SU-DHL-6 (cell line): ENCODE measurements at regions not wholly inside any gene's neighbourhood (a gene's known extent, or its start where the extent isn't known, plus 50 kb on each side); places are given as distances from the start of the nearest gene placed in this dataset.

Experiments
- H2AFZ ChIP-seq: fragments of 200-600 bp; sonication (generic); 2 replicates; pipeline ENCODE4 v1.6.1; 2014; ENCODE audit warnings: low read depth, mild to moderate bottlenecking, moderate library complexity, mixed read lengths, antibody characterized with exemption, low read length; ENCODE audit not compliant: severe bottlenecking
- H3F3A ChIP-seq: fragments of 200-600 bp; shearing (Covaris generic); 2 replicates; pipeline ENCODE4 v1.6.0; 2016; ENCODE audit warnings: antibody characterized with exemption, mild to moderate bottlenecking; ENCODE audit not compliant: insufficient read depth
- H3K27ac ChIP-seq: fragments of 200-600 bp; sonication (generic); 2 replicates; pipeline ENCODE4 v1.5.1; 2016; ENCODE audit warnings: low read depth, mild to moderate bottlenecking, low read length, moderate library complexity, mixed read lengths
- H3K27me3 ChIP-seq: fragments of 200-600 bp; sonication (generic), shearing (Covaris generic); 2 replicates; pipeline ENCODE4 v1.6.0; 2014; ENCODE audit warnings: mild to moderate bottlenecking, low read length
- H3K36me3 ChIP-seq: fragments of 200-600 bp; sonication (generic); 2 replicates; pipeline ENCODE4 v1.6.1; 2014; ENCODE audit warnings: mild to moderate bottlenecking, low read length, mixed read lengths
- H3K4me2 ChIP-seq: fragments of 300-600, 200-600 bp; shearing (Covaris generic), sonication (generic); 2 replicates; pipeline ENCODE4 v1.6.0; 2014; ENCODE audit warnings: low read length, low read depth, mild to moderate bottlenecking; ENCODE audit not compliant: poor library complexity, severe bottlenecking
- H3K4me3 ChIP-seq: fragments of 200-600 bp; sonication (generic); 2 replicates; pipeline ENCODE4 v1.5.1; 2014; ENCODE audit warnings: antibody characterized with exemption, low read length, mild to moderate bottlenecking, mixed read lengths; ENCODE audit not compliant: insufficient read depth, poor library complexity, severe bottlenecking
- H3K79me2 ChIP-seq: fragments of 200-600 bp; sonication (generic); 2 replicates; pipeline ENCODE4 v1.6.1; 2014; ENCODE audit warnings: mild to moderate bottlenecking, low read length, moderate library complexity; ENCODE audit not compliant: insufficient read depth
- H3K9ac ChIP-seq: fragments of 200-600 bp; sonication (generic); 2 replicates; pipeline ENCODE4 v1.7.0; 2014; ENCODE audit warnings: mild to moderate bottlenecking, low read length
- H3K9me2 ChIP-seq: fragments of 200-600 bp; sonication (generic); replicated peaks from 2 replicates; pipeline ENCODE4 v1.6.1; 2014; ENCODE audit warnings: low read length; ENCODE audit not compliant: insufficient read depth
- H3K9me3 ChIP-seq: fragments of 200-600 bp; sonication (generic); 2 replicates; pipeline ENCODE4 v1.6.1; 2014; ENCODE audit warnings: low read length, mixed read lengths; ENCODE audit not compliant: insufficient read depth
- H4K20me1 ChIP-seq: fragments of 200-600 bp; sonication (generic); 2 replicates; pipeline ENCODE4 v1.6.1; 2014; ENCODE audit warnings: low read depth, mild to moderate bottlenecking, antibody characterized with exemption, low read length, moderate library complexity, mixed read lengths
- CTCF ChIP-seq: fragments of 200-600 bp; sonication (generic); IDR thresholded peaks from one replicate; pipeline ENCODE4 v1.5.1; 2017; ENCODE audit warnings: antibody characterized with exemption, mild to moderate bottlenecking, low read length, moderate library complexity; ENCODE audit not compliant: insufficient read depth, poor library complexity, severe bottlenecking
- EZH2phosphoT487 ChIP-seq: fragments of 200-600 bp; sonication (generic), shearing (Covaris generic); conservative IDR thresholded peaks from 2 replicates; pipeline ENCODE4 v1.6.1; 2018; ENCODE audit warnings: mild to moderate bottlenecking, antibody characterized with exemption, low read length, moderate library complexity, mixed read lengths

DNA sequence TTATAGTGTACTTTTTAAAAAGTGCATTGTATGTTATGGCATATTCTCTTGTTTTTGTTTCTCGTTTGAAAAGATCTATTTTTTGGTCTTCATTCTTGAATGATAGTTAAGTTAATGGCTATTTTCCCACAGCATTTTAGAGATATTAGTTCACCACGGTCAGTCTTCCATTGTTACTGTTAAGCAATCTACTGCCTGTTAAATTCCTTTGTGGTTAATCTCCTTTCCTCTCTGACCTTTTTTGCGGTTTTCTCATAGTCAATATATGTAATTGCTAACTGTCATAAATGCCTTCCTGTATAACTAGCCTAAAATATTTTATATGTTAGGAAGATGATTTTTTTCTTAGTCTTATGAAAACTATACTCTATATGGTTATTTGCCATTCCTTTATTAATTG is 250.8 kb upstream of the FBXL7 start:
- Histone ChIP-seq H4K20me1 (no peaks in the 10 kb centered on the region), H3K27ac (no peak overlapping the region), H2AFZ (no peak overlapping the region), H3K4me2 (no peak overlapping the region), H3K79me2 (no peaks in the 10 kb centered on the region), H3K9me2 (no peaks in the 10 kb centered on the region; the same call in 1 of the 2 replicates), H3K9ac (no peak overlapping the region), H3K36me3 (no peaks in the 10 kb centered on the region), H3K9me3 (no peaks in the 10 kb centered on the region), H3K27me3 (no peaks in the 10 kb centered on the region), H3K4me3 (no peak overlapping the region), H3F3A (no peaks in the 10 kb centered on the region)
- TF ChIP-seq EZH2phosphoT487 (no peak), CTCF (no peak)

GRCh38 chr5:15248731-15249130 is 251.2 kb upstream of the FBXL7 start:
- Histone ChIP-seq H3K27me3 (no peaks in the 10 kb centered on the region), H3K36me3 (no peaks in the 10 kb centered on the region), H3K4me2 (no peak overlapping the region), H3K9me3 (no peaks in the 10 kb centered on the region), H3K9ac (no peak overlapping the region), H3K79me2 (no peaks in the 10 kb centered on the region), H4K20me1 (no peaks in the 10 kb centered on the region), H3K4me3 (no peak overlapping the region), H3K9me2 (no peaks in the 10 kb centered on the region; the same call in 1 of the 2 replicates), H3F3A (no peaks in the 10 kb centered on the region), H3K27ac (no peak overlapping the region), H2AFZ (no peak overlapping the region)
- TF ChIP-seq CTCF (no peak), EZH2phosphoT487 (no peak)

- Histone ChIP-seq H2AFZ (no peak overlapping the region), H3K79me2 (no peaks in the 10 kb centered on the region), H3K4me2 (no peak overlapping the region), H3K27ac (no peak overlapping the region), H4K20me1 (no peaks in the 10 kb centered on the region), H3K9me3 (no peaks in the 10 kb centered on the region), H3K36me3 (no peaks in the 10 kb centered on the region), H3K9ac (no peak overlapping the region), H3K27me3 (no peaks in the 10 kb centered on the region), H3K4me3 (no peak overlapping the region), H3F3A (no peaks in the 10 kb centered on the region), H3K9me2 (no peaks in the 10 kb centered on the region)
- TF ChIP-seq CTCF (no peak), EZH2phosphoT487 (no peak)
Observed at GRCh38 chr5:15245913-15246312, 254.1 kb upstream of the FBXL7 start.
